Thyroid gland (tissue), 4 donors: ENCODE measurements at regions not wholly inside any gene's neighbourhood (a gene's known extent, or its start where the extent isn't known, plus 50 kb on each side); places are given as distances from the start of the nearest gene placed in this dataset.
"Not testable (repeated sequence)": the region's sequence is repeated elsewhere in the genome, so short reads cannot be mapped to it uniquely, and the experiment has no call there.

ENCODE experiments used
- DNase-seq, 2 donors: peaks; one replicate each; pipeline ENCODE4 v3.0.0-alpha.2; 2019
- H3K27ac ChIP-seq, 3 donors: fragments of 200-600 bp; sonication (generic); 1 replicate in 2 of 3; 2 replicates in 1 of 3; pipeline ENCODE4 v1.5.1; 2016 to 2019; ENCODE audit warnings: mild to moderate bottlenecking in 1 of 3, moderate library complexity in 1 of 3
- H3K27me3 ChIP-seq: fragments of 200-600 bp; sonication (generic); one replicate; pipeline ENCODE4 v1.5.1; 2019
- H3K36me3 ChIP-seq, 2 donors: fragments of 200-600 bp; sonication (generic); one replicate each; pipeline ENCODE4 v1.5.1; 2016 to 2019
- H3K4me1 ChIP-seq, 2 donors: fragments of 200-600 bp; sonication (generic); one replicate each; pipeline ENCODE4 v1.5.1; 2017 to 2019
- H3K4me3 ChIP-seq, 3 donors: fragments of 200-600 bp; sonication (generic); replicated peaks in 1 of 3; 1 replicate in 2 of 3; 2 replicates in 1 of 3; pipeline ENCODE4 v1.5.1; 2016; ENCODE audit warnings: mild to moderate bottlenecking in 1 of 3
- H3K9me3 ChIP-seq: fragments of 200-600 bp; sonication (generic); one replicate; pipeline ENCODE4 v1.5.1; 2017
- CTCF ChIP-seq, 6 experiments: fragments of 200-600 bp in 3 of 6; fragments of 450-650 bp in 3 of 6; sonication (generic) in 3 of 6; IDR thresholded peaks; one replicate each; pipeline ENCODE4 v1.5.1; 2016 to 2019; ENCODE audit warnings: antibody characterized with exemption in 6 of 6, mild to moderate bottlenecking in 2 of 6, inconsistent platforms in 1 of 6, moderate library complexity in 1 of 6
- POLR2A ChIP-seq, 2 donors: fragments of 450-650 bp; IDR thresholded peaks; one replicate each; pipeline ENCODE4 v1.6.1; 2017; ENCODE audit warnings: antibody characterized with exemption in 2 of 2, mild to moderate bottlenecking in 2 of 2, moderate library complexity in 1 of 2
- WGBS, 2 donors: methylation state at CpG; one replicate each; pipeline ENCODE4 v1.1.5; 2017; 5-methylcytosine and 5-hydroxymethylcytosine counted together
- intact Hi-C: fragments of 100-400 bp; cut with DNase I; formaldehyde crosslinking; loops from one replicate; pipeline ENCODE4 v1.15.1; 2023

DNA sequence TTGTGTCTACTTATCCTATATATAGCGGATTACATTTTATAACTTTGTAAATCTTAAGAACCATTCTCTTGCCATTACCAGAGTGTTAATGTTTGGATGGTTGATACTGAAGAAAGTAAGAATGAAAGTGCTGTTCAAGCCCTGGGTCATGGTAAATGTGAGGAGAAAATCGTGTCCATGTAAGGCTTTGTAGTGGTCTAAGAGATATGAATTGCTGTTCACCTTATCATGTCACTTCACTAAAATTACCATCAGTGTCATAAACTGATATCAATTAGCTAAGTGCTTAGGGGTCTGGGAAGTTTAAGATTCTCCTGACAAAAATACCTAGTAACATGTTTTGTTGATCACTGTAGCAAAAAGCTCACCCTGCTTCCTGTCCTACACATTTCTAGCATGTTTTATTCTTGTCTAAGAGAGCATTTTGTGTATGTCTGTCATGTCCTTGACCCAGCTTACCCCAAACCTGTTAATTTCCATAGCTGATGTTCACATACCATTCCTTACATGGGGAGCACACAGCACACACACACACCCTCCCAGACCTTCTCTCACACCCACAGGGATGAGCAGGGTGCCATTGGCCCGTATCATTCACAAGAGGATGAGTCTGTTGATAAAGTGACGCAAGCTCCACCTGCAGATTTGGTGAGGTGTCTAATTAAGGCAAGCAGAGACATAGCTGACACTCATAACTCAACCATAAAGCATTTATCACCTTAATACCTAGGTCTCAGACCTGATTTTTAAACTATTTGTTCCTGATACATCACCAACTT is 125.1 kb upstream of the PAM start:
- Histone ChIP-seq H3K27me3 (no peaks in the 10 kb centered on the region), H3K4me1 (peaks cover 8 to 13% of the 10 kb centered on the region in 2 donors), H3K27ac (no peak overlapping the region), H3K9me3 (no peaks in the 10 kb centered on the region), H3K36me3 (no peaks in the 10 kb centered on the region), H3K4me3 (no peak overlapping the region)
- WGBS, 2 donors: 78 to 79% methylated on average over 4 of the region's 4 CpGs
- no peak for TF ChIP-seq POLR2A (IDR thresholded peaks at IDR 0.05)
- TF ChIP-seq CTCF (IDR thresholded peaks at IDR 0.05): no peak
- no peak for DNase-seq
- intact Hi-C loops: no loop called here

GRCh38 chr5:102635399-102635798 is 119.7 kb upstream of the PAM start:
- WGBS, 2 donors: 94 to 97% methylated on average over 1 of the region's 1 CpG
- intact Hi-C loops: not testable (repeated sequence)

DNA sequence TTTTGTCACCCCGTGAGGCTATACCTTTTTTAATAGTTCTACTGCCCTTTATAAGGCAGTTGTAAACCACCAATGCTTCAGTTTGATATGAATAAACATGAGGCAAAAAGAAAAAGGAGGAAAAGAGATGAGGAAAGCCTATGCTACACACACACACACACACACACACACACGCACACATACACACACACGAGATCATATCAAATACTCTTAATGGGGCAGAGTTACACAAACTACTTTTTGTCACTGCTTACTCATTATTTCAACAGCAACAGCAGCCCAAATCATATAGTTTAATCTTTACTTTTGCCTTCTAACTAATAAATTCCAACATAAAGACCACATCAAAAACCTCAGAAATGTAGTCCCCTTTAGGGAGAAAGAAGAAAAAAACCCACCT is 116.8 kb upstream of the PAM start:
- intact Hi-C loops: no loop called here
- TF ChIP-seq POLR2A (IDR thresholded peaks at IDR 0.05) (no peak), CTCF (IDR thresholded peaks at IDR 0.05) (no peak)

More at GRCh38 chr5:102635399-102635798, 119.7 kb upstream of the PAM start:
- H3K27ac ChIP-seq, H3K36me3 ChIP-seq, H3K4me3 ChIP-seq, H3K9me3 ChIP-seq, H3K4me1 ChIP-seq, DNase-seq, H3K27me3 ChIP-seq: not testable (repeated sequence)

GRCh38 chr5:102638912-102639652 is 116.0 kb upstream of the PAM start:
- 83 to 85% methylated on average over 2 of the region's 2 CpGs for WGBS, 2 donors
- no peak for TF ChIP-seq POLR2A (IDR thresholded peaks at IDR 0.05)
- no peak for TF ChIP-seq CTCF (IDR thresholded peaks at IDR 0.05)
- H3K27ac ChIP-seq: no peak overlapping the region
- no peaks in the 10 kb centered on the region for H3K27me3 ChIP-seq
- intact Hi-C loops: no loop called here
- H3K9me3 ChIP-seq: no peaks in the 10 kb centered on the region
- no peak overlapping the region for H3K4me3 ChIP-seq
- no peaks in the 10 kb centered on the region for H3K36me3 ChIP-seq
- H3K4me1 ChIP-seq: no peaks in the 10 kb centered on the region
- DNase-seq: no peak

More for the DNA sequence above, 116.8 kb upstream of the PAM start:
- Histone ChIP-seq H3K36me3 (no peaks in the 10 kb centered on the region), H3K4me3 (no peak overlapping the region), H3K9me3 (no peaks in the 10 kb centered on the region), H3K27me3 (no peaks in the 10 kb centered on the region), H3K27ac (no peak overlapping the region), H3K4me1 (no peaks in the 10 kb centered on the region)
- 80 to 82% methylated on average over 3 of the region's 3 CpGs for WGBS, 2 donors
- no peak for DNase-seq

DNA sequence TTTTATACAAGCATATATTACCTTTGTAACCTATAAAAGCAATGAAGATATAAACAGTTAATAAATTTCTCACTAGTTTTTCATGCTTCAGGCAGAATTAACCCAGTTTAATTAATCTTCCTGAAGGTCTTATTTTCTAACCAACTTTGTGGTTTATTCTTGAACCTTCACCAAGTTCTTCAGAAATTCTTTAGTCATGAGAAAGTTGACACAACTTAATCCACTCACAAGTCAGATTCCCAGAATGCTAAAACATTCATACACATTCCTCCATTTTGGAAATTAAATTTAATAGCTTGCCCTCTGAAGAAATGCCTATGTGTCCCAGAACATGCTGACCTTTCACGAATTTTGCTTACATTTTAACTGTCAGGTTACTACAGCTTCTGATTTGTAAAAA is 105.4 kb upstream of the PAM start:
- WGBS, 2 donors: 65 to 66% methylated on average over 1 of the region's 1 CpG

More for the DNA sequence above, 105.4 kb upstream of the PAM start:
- no peak for TF ChIP-seq CTCF (IDR thresholded peaks at IDR 0.05)
- TF ChIP-seq POLR2A (IDR thresholded peaks at IDR 0.05): no peak
- Histone ChIP-seq H3K27ac (no peak overlapping the region), H3K36me3 (no peaks in the 10 kb centered on the region), H3K4me1 (no peaks in the 10 kb centered on the region), H3K27me3 (no peaks in the 10 kb centered on the region), H3K4me3 (no peak overlapping the region), H3K9me3 (no peaks in the 10 kb centered on the region)
- intact Hi-C loops: no loop called here
- no peak for DNase-seq
